ENCODE measurements at regions not wholly inside any gene's neighbourhood (a gene's known extent, or its start where the extent isn't known, plus 50 kb on each side); places are given as distances from the start of the nearest gene placed in this dataset.

DNA sequence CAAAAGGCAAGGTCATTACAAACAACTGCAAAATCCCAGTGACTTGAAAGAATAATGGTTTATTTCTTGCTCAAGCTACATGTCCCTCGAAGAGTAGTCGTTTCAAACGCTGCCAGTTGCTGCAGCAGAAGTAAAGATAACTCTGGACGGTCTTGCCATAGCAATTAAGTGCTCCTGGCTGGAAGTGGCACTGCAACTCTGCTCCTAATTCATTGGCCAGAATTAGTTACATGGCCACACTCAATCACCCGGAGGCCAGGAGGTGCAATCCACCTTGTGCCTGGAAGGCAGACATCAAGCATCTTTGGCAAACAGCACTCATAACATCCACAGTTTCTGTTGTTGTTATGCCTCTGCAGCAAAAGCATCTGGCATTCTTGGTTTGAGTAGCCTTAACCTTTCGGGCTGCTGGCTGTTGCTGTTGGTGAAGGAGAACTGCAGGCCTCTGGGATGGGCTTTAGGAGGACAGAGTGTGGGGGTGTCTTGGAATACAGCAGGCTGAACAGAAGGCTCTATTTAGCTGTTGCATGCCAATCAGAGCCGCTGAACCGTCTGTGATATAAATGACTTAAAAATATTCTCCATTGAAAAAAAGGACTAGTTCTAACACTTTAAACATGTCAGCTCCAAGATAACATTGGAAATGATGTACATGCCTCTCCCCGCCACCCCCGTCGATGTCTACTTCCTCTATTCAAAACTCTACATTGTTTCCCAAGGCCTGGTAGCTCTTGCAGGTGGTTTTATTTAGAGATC, 123.5 kb upstream of the DYRK2 start:
- H3K27me3 Mint-ChIP-seq (ENCODE audit: low read depth, poor library complexity) = peaks cover 2% of the 10 kb centered on the region
- DNase-seq = no peak
- H3K4me1 Mint-ChIP-seq = peaks cover 29% of the 10 kb centered on the region
- H3K27ac Mint-ChIP-seq = peak overlapping the region; percentile 27
- H3K4me3 Mint-ChIP-seq = no peak overlapping the region
- H3K36me3 Mint-ChIP-seq (ENCODE audit: low read depth) = no peaks in the 10 kb centered on the region
- H3K9me3 Mint-ChIP-seq = no peaks in the 10 kb centered on the region
- TF ChIP-seq, protein P1, sequence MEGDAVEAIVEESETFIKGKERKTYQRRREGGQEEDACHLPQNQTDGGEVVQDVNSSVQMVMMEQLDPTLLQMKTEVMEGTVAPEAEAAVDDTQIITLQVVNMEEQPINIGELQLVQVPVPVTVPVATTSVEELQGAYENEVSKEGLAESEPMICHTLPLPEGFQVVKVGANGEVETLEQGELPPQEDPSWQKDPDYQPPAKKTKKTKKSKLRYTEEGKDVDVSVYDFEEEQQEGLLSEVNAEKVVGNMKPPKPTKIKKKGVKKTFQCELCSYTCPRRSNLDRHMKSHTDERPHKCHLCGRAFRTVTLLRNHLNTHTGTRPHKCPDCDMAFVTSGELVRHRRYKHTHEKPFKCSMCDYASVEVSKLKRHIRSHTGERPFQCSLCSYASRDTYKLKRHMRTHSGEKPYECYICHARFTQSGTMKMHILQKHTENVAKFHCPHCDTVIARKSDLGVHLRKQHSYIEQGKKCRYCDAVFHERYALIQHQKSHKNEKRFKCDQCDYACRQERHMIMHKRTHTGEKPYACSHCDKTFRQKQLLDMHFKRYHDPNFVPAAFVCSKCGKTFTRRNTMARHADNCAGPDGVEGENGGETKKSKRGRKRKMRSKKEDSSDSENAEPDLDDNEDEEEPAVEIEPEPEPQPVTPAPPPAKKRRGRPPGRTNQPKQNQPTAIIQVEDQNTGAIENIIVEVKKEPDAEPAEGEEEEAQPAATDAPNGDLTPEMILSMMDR (IDR thresholded peaks at IDR 0.05) = no peak

DNA sequence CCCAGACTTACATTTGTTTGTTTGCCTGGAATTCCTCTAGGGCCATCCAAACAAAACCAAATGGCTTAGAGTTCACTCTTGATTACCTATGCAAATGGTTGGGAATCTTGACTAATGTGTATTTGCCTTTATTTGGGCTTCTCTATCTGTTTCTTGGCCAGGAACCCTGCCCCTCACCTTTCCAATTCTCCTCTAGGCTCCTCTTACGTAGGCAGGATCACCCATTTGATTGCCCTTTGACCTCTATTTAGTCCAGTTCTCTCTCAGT, 123.0 kb upstream of the DYRK2 start:
- TF ChIP-seq, protein P1 (IDR thresholded peaks at IDR 0.05) = no peak
- Mint-ChIP-seq H3K27me3 (ENCODE audit: low read depth, poor library complexity) (peaks cover 4% of the 10 kb centered on the region), H3K36me3 (ENCODE audit: low read depth) (no peaks in the 10 kb centered on the region), H3K4me1 (peaks cover 29% of the 10 kb centered on the region), H3K9me3 (no peaks in the 10 kb centered on the region), H3K27ac (no peak overlapping the region), H3K4me3 (no peak overlapping the region)
- no peak for DNase-seq

DNA sequence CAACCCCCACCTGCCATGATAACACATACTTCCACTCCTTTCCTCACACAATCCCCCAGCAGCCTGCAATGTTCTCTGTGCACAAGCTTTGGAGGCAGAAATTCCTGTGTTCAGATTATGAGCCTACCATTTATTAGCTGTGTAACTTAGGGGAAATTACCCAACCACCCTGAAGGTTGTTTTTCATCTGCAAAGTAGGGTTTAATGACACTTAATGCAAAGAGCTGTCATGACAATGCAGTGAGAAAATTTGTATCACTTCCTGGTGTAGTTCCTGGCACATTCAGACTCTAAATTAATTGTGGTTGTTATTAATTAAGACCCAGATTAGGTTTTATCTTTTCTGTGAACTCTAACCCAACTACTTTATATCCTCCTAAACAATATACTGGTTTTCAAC, 122.4 kb upstream of the DYRK2 start:
- Mint-ChIP-seq H3K4me1 (peaks cover 29% of the 10 kb centered on the region), H3K27ac (no peak overlapping the region), H3K27me3 (ENCODE audit: low read depth, poor library complexity) (peaks cover 4% of the 10 kb centered on the region)

DNA sequence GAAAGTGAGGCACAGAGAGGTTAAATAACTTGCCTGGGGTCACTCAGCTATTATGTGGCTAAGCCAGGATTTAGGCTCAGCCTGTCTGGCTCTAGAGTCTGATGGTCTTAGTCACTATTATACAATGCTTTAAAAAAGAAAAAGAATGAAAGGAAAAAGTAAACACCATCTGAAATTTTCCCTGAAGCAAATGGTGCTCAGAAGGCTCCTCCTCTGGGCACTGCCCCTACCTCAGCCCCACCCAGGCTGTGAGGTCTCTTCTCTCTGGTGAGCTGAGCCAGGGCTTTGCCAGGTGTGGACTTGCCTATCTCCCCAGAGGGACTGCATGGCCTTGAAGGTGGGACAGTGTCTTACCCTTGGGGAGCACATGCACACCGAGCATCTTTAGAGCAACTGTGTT, 117.5 kb upstream of the DYRK2 start:
- Mint-ChIP-seq H3K36me3 (ENCODE audit: low read depth) (no peaks in the 10 kb centered on the region), H3K27ac (no peak overlapping the region), H3K27me3 (ENCODE audit: low read depth, poor library complexity) (peaks cover 9% of the 10 kb centered on the region), H3K4me1 (peaks cover 22% of the 10 kb centered on the region), H3K4me3 (no peak overlapping the region), H3K9me3 (no peaks in the 10 kb centered on the region)
- no peak for DNase-seq
- TF ChIP-seq, protein P1 (IDR thresholded peaks at IDR 0.05) = no peak

More for the DNA sequence above, 122.4 kb upstream of the DYRK2 start:
- Mint-ChIP-seq H3K36me3 (ENCODE audit: low read depth) (no peaks in the 10 kb centered on the region), H3K9me3 (no peaks in the 10 kb centered on the region), H3K4me3 (no peak overlapping the region)
- no peak for DNase-seq
- TF ChIP-seq, protein P1 (IDR thresholded peaks at IDR 0.05) = no peak

DNA sequence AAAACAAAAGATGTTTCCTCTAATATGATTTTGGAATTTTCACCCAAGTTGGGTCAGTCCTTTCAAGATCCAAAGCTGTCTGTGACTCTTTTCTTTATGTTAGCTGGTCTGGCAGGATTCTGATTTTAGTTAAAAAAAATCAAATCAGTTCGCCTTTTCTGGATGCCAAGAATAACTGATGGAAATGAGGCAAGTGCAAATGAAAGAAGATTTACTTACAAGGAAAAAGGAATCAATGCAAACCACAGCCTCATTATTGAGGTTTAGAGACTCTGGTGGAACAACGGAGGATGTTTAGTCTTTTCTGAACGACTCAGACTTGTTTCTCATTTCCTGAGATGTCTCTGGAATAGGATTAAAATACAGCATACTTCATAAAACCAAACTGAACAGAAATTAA, 117.0 kb upstream of the DYRK2 start:
- TF ChIP-seq, protein P1 (IDR thresholded peaks at IDR 0.05) = no peak
- H3K27ac Mint-ChIP-seq = no peak overlapping the region
- H3K4me3 Mint-ChIP-seq = no peak overlapping the region
- peaks cover 9% of the 10 kb centered on the region for H3K27me3 Mint-ChIP-seq (ENCODE audit: low read depth, poor library complexity)
- DNase-seq = no peak
- no peaks in the 10 kb centered on the region for H3K36me3 Mint-ChIP-seq (ENCODE audit: low read depth)
- peaks cover 18% of the 10 kb centered on the region for H3K4me1 Mint-ChIP-seq
- H3K9me3 Mint-ChIP-seq = no peaks in the 10 kb centered on the region

DNA sequence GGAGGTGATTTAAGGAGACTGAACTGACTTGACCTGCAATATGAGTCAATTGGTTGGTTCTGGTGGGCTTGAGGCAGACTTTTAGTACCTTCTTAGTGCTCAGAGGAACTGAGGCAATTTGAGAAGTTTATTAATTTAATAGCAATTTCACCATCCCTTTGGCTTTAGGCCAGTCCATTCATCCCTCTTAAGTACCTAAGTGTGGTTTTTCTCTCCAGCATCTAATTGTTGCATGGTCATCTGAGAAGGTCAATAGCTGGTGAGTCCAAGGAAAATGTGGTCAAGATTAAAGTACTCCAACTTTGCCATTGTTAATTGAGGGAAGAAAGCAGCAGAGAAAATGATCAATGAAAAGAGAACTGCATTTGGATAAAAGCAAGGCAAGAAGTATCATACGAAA, 115.4 kb upstream of the DYRK2 start:
- H3K4me1 Mint-ChIP-seq = peaks cover 18% of the 10 kb centered on the region
- peaks cover 9% of the 10 kb centered on the region for H3K27me3 Mint-ChIP-seq (ENCODE audit: low read depth, poor library complexity)
- no peak overlapping the region for H3K4me3 Mint-ChIP-seq
- H3K9me3 Mint-ChIP-seq = no peaks in the 10 kb centered on the region
- H3K36me3 Mint-ChIP-seq (ENCODE audit: low read depth) = no peaks in the 10 kb centered on the region
- H3K27ac Mint-ChIP-seq = no peak overlapping the region
- DNase-seq = no peak
- TF ChIP-seq, protein P1 (IDR thresholded peaks at IDR 0.05) = no peak

Measured in nephron progenitor cell (in vitro differentiated cells).